ENCODE measurements at regions not wholly inside any gene's neighbourhood (a gene's known extent, or its start where the extent isn't known, plus 50 kb on each side); places are given as distances from the start of the nearest gene placed in this dataset.

DNA sequence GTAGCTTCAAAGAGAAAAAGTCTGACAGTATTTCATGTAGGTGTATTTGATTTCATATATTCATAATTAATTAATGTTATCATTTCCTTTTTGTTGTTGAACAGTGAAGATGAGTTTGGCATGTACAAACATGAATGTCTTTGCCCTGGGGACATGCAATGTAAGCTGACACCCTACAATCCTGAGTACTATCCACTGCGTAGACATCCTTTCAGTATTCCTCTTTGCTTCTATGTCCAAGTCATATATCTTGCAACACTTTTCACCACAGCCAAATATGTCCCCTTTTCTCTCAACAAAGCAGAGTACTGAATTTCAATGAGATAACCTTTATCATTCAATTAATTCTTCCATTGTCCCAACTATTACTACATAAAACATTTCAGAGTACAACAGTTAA, 93.6 kb downstream of the GPR37 start:
- TF ChIP-seq, protein P1, sequence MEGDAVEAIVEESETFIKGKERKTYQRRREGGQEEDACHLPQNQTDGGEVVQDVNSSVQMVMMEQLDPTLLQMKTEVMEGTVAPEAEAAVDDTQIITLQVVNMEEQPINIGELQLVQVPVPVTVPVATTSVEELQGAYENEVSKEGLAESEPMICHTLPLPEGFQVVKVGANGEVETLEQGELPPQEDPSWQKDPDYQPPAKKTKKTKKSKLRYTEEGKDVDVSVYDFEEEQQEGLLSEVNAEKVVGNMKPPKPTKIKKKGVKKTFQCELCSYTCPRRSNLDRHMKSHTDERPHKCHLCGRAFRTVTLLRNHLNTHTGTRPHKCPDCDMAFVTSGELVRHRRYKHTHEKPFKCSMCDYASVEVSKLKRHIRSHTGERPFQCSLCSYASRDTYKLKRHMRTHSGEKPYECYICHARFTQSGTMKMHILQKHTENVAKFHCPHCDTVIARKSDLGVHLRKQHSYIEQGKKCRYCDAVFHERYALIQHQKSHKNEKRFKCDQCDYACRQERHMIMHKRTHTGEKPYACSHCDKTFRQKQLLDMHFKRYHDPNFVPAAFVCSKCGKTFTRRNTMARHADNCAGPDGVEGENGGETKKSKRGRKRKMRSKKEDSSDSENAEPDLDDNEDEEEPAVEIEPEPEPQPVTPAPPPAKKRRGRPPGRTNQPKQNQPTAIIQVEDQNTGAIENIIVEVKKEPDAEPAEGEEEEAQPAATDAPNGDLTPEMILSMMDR (IDR thresholded peaks at IDR 0.05), result no peak
- TF ChIP-seq HMGA2 (CRISPR knock-in tag; IDR thresholded peaks at IDR 0.05) (no peak), NFE2L1 (CRISPR knock-in tag; IDR thresholded peaks at IDR 0.05) (no peak), E2F4 (CRISPR knock-in tag; IDR thresholded peaks at IDR 0.05; ENCODE audit: borderline replicate concordance, low read depth) (no peak), ATF1 (CRISPR knock-in tag; IDR thresholded peaks at IDR 0.05) (no peak)
- TF ChIP-seq, protein P2, sequence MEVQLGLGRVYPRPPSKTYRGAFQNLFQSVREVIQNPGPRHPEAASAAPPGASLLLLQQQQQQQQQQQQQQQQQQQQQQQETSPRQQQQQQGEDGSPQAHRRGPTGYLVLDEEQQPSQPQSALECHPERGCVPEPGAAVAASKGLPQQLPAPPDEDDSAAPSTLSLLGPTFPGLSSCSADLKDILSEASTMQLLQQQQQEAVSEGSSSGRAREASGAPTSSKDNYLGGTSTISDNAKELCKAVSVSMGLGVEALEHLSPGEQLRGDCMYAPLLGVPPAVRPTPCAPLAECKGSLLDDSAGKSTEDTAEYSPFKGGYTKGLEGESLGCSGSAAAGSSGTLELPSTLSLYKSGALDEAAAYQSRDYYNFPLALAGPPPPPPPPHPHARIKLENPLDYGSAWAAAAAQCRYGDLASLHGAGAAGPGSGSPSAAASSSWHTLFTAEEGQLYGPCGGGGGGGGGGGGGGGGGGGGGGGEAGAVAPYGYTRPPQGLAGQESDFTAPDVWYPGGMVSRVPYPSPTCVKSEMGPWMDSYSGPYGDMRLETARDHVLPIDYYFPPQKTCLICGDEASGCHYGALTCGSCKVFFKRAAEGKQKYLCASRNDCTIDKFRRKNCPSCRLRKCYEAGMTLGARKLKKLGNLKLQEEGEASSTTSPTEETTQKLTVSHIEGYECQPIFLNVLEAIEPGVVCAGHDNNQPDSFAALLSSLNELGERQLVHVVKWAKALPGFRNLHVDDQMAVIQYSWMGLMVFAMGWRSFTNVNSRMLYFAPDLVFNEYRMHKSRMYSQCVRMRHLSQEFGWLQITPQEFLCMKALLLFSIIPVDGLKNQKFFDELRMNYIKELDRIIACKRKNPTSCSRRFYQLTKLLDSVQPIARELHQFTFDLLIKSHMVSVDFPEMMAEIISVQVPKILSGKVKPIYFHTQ (CRISPR knock-in tag; IDR thresholded peaks at IDR 0.05), result no peak
- TF ChIP-seq, protein P3, sequence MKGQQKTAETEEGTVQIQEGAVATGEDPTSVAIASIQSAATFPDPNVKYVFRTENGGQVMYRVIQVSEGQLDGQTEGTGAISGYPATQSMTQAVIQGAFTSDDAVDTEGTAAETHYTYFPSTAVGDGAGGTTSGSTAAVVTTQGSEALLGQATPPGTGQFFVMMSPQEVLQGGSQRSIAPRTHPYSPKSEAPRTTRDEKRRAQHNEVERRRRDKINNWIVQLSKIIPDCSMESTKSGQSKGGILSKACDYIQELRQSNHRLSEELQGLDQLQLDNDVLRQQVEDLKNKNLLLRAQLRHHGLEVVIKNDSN (CRISPR knock-in tag; IDR thresholded peaks at IDR 0.05), result no peak

All from WTC11 (cell line).